DOHH2 (cell line): ENCODE measurements at regions not wholly inside any gene's neighbourhood (a gene's known extent, or its start where the extent isn't known, plus 50 kb on each side); places are given as distances from the start of the nearest gene placed in this dataset.

Experiments
- H3F3A ChIP-seq: fragments of 200-600 bp; sonication (generic), shearing (Covaris generic); 2 replicates; pipeline ENCODE4 v1.6.0; 2016; ENCODE audit warnings: antibody characterized with exemption, mild to moderate bottlenecking; ENCODE audit not compliant: control insufficient read depth, insufficient read depth
- H3K27ac ChIP-seq: fragments of 200-600 bp; sonication (generic); 2 replicates; pipeline ENCODE4 v1.5.1; 2014; ENCODE audit warnings: low read depth, mild to moderate bottlenecking, low read length, moderate library complexity
- H3K27me3 ChIP-seq: fragments of 200-600 bp; sonication (generic); 2 replicates; pipeline ENCODE4 v1.6.1; 2014; ENCODE audit warnings: mild to moderate bottlenecking, low read length, mixed read lengths; ENCODE audit not compliant: control insufficient read depth
- H3K36me3 ChIP-seq: fragments of 200-600 bp; sonication (generic); 2 replicates; pipeline ENCODE4 v1.6.1; 2014; ENCODE audit warnings: mild to moderate bottlenecking, low read length, moderate library complexity, mixed read lengths; ENCODE audit not compliant: control insufficient read depth
- H3K4me1 ChIP-seq: fragments of 200-600 bp; sonication (generic); 2 replicates; pipeline ENCODE4 v1.6.1; 2014; ENCODE audit warnings: mild to moderate bottlenecking, low read length, mixed read lengths; ENCODE audit not compliant: control insufficient read depth
- H3K4me2 ChIP-seq: fragments of 200-600 bp; sonication (generic); 2 replicates; pipeline ENCODE4 v1.6.0; 2014; ENCODE audit warnings: mild to moderate bottlenecking, low read length, moderate library complexity
- H3K4me3 ChIP-seq: fragments of 200-600 bp; sonication (generic); 2 replicates; pipeline ENCODE4 v1.5.1; 2014; ENCODE audit warnings: mild to moderate bottlenecking, low read length, mixed read lengths
- H3K79me2 ChIP-seq: fragments of 200-600 bp; sonication (generic); 2 replicates; pipeline ENCODE4 v1.6.1; 2014; ENCODE audit warnings: mild to moderate bottlenecking, low read length, mixed read lengths; ENCODE audit not compliant: control insufficient read depth
- H3K9me2 ChIP-seq: fragments of 200-600 bp; sonication (generic); replicated peaks from 2 replicates; pipeline ENCODE4 v1.6.1; 2014; ENCODE audit warnings: mild to moderate bottlenecking, low read length, mixed read lengths; ENCODE audit not compliant: control insufficient read depth
- H3K9me3 ChIP-seq: fragments of 200-600 bp; sonication (generic); 2 replicates; pipeline ENCODE4 v1.6.1; 2014; ENCODE audit warnings: antibody characterized with exemption, low read length, mixed read lengths; ENCODE audit not compliant: control insufficient read depth, insufficient read depth
- H4K20me1 ChIP-seq: fragments of 200-600 bp; sonication (generic); 2 replicates; pipeline ENCODE4 v1.6.0; 2014; ENCODE audit warnings: low read depth, mild to moderate bottlenecking, antibody characterized with exemption, low read length, moderate library complexity; ENCODE audit not compliant: control insufficient read depth, insufficient read depth
- CTCF ChIP-seq: fragments of 200-600 bp; sonication (generic); IDR thresholded peaks from one replicate; pipeline ENCODE4 v1.5.1; 2014; ENCODE audit warnings: antibody characterized with exemption, mild to moderate bottlenecking, low read depth, low read length; ENCODE audit not compliant: poor library complexity, severe bottlenecking
- EZH2phosphoT487 ChIP-seq: fragments of 200-600 bp; sonication (generic); IDR thresholded peaks from 2 replicates; pipeline ENCODE4 v1.6.1; 2017; ENCODE audit warnings: borderline replicate concordance, mild to moderate bottlenecking, antibody characterized with exemption, low read length, moderate library complexity, mixed read lengths

- Histone ChIP-seq H3K79me2 (no peaks in the 10 kb centered on the region), H3K4me3 (no peak overlapping the region), H3F3A (no peaks in the 10 kb centered on the region), H3K27me3 (no peaks in the 10 kb centered on the region), H3K36me3 (no peaks in the 10 kb centered on the region), H3K9me2 (no peaks in the 10 kb centered on the region), H3K4me1 (no peaks in the 10 kb centered on the region), H4K20me1 (no peaks in the 10 kb centered on the region), H3K27ac (no peak overlapping the region), H3K4me2 (no peak overlapping the region), H3K9me3 (no peaks in the 10 kb centered on the region)
- TF ChIP-seq EZH2phosphoT487 (no peak), CTCF (no peak)
Observed at GRCh38 chr2:239629926-239630617, 229.3 kb upstream of the HDAC4 start.

GRCh38 chr2:239626961-239627592 is 226.3 kb upstream of the HDAC4 start:
- Histone ChIP-seq H3K9me3 (no peaks in the 10 kb centered on the region), H3K27ac (no peak overlapping the region), H3F3A (no peaks in the 10 kb centered on the region), H3K36me3 (no peaks in the 10 kb centered on the region), H3K4me3 (no peak overlapping the region), H3K27me3 (no peaks in the 10 kb centered on the region), H3K4me1 (no peaks in the 10 kb centered on the region), H3K79me2 (no peaks in the 10 kb centered on the region), H4K20me1 (no peaks in the 10 kb centered on the region), H3K4me2 (no peak overlapping the region), H3K9me2 (no peaks in the 10 kb centered on the region)
- no peak for TF ChIP-seq CTCF
- no peak for TF ChIP-seq EZH2phosphoT487

- H3K4me1 ChIP-seq: no peaks in the 10 kb centered on the region
- no peaks in the 10 kb centered on the region for H3K27me3 ChIP-seq
- H3K36me3 ChIP-seq: no peaks in the 10 kb centered on the region
- no peaks in the 10 kb centered on the region for H3F3A ChIP-seq
- H3K79me2 ChIP-seq: no peaks in the 10 kb centered on the region
- H3K9me3 ChIP-seq: no peaks in the 10 kb centered on the region
- H4K20me1 ChIP-seq: no peaks in the 10 kb centered on the region
- no peak overlapping the region for H3K4me3 ChIP-seq
- TF ChIP-seq CTCF (no peak), EZH2phosphoT487 (no peak)
- H3K27ac ChIP-seq: no peak overlapping the region
- no peak overlapping the region for H3K4me2 ChIP-seq
- H3K9me2 ChIP-seq: no peaks in the 10 kb centered on the region
Observed at GRCh38 chr2:239625971-239626734, 225.3 kb upstream of the HDAC4 start.
